Stimulated activated CD4-positive, alpha-beta T cell treated with anti-CD3 and anti-CD28 coated beads, Interleukin-4, amount 100 ng/mL, for 48 hours (primary cell): ENCODE measurements at regions not wholly inside any gene's neighbourhood (a gene's known extent, or its start where the extent isn't known, plus 50 kb on each side); places are given as distances from the start of the nearest gene placed in this dataset.
"Not testable (repeated sequence)": the region's sequence is repeated elsewhere in the genome, so short reads cannot be mapped to it uniquely, and the experiment has no call there.

Experiments
- DNase-seq, 2 donors: peaks; one replicate each; pipeline ENCODE4 v3.0.0-alpha.2; 2020; ENCODE audit warnings: low read depth in 2 of 2

DNA sequence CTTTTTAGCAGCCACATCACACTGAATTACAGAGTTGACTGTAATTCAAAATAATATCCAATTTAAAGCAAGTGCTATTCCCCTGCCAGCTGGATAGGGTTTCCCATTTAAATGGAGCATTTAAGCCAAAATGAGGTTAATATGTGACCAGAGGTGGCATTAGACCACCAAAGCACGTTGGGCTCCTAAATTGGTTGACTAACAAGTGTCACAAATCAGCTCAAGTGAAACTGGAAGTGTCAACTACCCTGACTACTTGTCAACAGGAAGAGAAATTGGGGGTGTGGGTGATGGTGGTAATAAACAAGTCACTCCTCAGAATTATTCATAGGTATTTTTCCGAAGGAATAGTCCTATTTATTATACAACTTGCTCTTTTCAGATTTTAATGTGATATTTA, 609.6 kb upstream of the TLE4 start:
- no peak for DNase-seq

DNA sequence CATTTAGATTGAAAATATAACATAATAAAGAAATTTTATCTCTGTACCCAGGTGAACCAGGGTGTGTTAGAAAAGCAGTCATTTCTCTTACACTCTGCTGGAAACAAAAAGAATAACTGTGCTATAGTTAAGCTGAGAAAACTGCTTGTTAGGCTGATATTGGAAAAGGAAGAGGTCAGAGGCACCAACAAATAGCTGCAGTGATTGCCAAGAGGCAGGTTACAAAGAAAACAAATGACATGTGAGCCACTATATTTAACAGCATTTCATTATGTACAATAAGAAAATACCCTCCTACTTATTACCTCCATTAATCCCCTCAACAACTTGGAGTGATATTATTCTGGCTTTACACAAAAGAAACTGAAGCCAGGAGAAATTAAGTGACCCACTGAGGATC, 607.9 kb upstream of the TLE4 start:
- DNase-seq = no peak

DNA sequence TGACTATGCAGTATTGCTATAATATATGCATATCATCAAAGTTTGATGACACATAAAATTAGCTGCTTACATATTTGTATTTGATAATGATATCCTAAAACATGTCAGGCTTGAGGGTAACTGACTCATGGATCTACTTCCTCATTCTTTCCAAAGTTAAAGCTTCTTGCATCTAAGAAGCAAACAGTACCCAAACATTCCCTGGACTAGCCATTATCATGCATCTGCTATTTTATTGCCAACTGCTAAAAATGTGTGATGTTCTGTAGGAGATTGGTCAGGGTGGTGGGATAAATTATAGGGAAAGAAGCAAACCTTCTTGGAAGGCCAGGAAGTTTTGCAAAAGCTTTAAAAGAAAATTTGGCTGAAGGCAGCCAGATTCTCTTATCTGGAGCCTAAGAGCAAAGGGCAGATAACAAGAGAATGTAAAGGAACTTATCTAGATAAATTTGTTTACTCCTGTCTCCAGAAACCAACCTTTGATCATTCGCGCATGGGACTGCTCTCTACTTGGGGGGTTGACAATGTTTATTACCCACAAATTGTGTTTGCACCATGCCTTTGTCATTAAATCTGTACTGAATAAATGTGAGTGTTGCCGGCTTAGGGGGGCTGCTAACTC, 604.1 kb upstream of the TLE4 start:
- DNase-seq = no peak

DNA sequence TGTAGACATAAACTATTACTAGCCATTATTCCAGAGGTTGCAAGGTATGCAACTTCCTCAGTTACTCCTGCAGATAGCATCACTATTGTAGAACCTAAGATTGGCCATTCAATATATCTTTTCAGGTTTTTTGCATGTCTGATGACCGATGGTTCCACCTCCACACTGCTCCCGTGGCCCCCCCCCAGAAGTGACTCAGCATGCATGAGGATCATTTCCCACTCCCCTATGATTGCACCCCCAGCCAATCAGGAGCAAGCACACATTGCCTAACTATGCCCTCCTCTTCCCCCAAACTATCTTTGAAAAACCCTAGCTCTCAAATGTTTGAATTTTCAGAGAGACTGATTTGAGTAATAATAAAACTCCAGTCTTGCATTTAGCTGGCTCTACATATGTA, 601.4 kb upstream of the TLE4 start:
- no peak for DNase-seq

DNA sequence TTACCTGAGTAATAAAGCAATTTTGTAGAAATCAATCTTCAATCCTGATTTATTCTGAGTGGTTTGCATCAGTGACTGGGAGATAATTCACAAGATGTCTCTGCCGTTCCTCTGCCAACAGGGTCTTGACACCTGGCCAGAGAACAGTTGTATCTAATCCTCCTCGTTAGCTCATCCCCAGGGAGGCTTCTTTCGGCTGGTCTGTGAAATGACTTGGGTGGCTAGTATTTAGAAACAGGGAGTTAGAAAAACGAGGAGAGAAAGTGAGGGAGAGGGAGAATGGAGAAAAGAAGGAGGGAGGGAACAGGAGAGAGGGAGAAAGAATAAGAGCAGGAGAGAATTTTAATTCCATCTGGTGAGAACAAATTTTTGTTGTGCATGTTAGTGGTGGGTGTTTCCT, 600.2 kb upstream of the TLE4 start:
- no peak for DNase-seq

DNA sequence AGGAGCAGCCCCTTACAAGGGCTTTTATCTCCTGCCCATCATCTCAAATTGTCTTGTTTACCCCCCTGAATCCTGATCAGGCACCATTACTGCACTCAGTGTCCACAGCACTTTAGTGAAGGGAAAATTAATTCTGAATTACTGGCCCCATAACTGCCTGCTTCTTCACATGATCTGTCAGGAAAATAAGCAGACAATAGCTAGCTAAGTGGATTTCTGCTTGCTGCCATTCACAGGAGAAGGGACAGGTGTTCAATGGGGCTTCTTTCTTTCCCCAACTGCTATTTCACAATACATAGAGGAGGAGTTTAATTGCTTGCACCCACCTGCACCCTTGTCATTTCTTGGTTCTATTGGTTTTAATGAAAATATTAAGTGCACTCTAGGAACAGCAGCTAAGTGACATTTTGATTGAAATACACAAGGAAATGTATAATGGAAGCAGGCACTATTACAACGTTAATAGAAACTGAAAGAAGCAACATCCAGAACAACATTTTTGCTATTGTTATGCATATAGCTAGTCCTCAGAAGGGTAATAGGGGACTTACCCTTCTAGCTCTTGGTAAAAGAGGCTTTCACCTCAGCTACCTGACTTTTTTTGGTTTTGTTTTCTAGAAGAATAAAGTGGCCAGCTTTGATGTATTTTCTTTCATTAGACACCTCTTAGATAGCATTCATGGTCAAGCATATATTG, 599.3 kb upstream of the TLE4 start:
- no peak for DNase-seq

DNA sequence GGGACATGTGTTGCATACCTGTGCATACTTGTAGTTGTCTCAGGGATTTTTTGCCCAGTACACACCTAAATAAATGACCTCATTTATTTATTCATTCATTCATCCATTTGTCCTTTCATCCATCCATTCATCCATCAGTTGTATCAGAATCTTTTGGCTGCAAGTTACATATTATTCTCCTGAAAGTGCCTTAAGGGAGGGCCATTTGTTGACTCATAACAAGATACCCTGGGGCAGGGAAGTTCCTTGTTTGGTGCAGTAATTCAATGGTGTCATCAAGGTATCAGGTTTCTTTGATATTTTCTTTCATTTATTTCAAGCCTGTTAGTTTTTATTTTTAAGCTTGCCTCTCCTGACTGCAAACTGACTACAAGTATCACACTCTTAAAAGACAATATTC, 597.9 kb upstream of the TLE4 start:
- no peak for DNase-seq

DNA sequence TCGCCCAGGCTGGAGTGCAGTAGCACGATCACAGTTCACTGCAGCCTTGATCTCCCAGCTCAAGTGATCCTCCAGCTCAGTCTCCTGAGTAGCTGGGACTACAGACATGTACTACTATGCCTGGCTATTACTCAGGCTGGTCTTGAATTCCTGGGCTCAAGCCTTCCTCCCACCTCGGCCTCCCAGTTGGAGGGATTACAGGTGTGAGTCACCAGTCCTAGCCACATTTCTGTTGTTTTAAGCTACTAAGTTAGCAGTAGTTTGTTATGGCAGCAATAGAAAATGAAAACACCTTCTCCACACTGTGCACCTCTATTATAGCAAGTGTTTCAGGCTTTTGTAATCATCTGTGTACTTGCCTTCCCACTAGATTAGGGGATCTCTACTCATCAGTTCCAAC, 588.9 kb upstream of the TLE4 start:
- DNase-seq = no peak

DNA sequence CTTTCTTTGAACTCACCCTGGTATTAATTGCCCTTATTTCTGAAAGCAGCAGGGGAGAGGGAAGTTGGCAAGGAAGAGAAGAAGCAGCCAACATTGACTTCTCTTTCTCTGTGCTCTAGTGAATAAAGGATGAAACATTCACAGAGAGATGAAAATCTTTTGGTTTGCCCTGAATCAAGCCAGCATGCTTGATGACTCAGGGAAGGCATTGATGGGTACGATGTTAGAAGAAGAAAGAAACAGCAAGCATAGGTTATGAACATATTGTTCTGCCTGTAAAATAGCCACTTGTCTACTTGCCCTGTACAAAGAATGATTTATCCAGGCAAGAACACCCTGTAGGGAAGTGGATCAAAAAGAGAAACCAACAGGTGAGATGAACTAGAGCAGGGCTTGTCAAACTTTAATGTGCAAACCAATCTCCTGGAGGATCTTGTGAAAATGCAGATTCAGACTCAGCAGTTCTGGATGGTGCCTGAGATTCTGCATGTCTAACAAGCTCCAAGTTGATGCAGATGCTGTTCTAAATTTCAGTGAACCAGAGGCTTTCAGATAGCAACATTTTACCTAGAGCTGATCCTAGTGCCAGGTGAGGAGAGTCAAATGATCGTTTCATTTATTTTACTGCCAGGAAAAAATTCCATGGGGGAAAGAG, 586.6 kb upstream of the TLE4 start:
- DNase-seq = no peak

DNA sequence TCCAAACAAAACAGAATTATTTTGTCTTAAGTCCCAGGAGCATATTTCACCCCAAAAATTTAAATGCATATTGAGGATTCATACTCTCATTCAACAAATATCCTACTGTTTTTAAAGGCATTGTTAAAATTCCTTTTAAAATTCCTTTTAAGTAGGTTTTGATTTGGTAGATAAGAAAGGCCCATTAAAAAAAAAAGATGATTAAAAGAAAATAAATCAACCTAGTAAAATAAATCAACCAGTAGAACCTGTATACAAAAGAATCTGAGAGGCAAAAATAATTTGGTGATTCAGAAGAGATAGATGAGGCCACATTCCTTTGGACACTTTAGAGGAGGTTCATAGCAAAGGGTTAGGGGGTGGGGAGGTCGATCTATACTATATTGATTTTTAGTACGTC, 585.3 kb upstream of the TLE4 start:
- no peak for DNase-seq

DNA sequence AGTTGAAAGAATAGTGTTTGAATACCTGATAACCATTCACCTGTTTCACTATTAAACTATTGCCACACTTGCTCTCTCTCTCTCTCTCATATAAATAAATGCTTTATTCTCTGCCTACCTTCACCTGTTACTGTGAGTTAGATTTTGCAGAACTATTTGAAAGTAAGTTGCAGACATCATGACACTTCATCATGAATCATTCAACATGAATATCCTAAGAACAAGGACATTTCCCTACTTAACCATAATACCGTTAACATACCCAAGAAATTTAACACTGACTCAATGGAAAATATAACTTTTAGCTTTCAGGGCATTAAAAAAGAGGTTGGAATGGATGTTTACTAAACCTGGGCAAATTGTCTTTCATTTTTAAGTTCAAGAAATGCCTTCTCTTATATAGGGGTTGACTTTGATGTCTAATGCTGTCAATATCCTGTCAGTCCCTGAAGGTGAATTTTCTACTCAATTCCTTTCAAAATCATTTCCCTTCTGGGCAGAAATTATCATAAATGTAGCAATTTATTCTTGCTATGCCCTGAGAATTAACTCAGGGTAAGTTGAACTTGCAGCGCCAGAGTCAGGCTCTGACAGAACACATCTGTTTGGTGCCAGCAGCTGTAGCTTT, 582.6 kb upstream of the TLE4 start:
- DNase-seq = no peak

DNA sequence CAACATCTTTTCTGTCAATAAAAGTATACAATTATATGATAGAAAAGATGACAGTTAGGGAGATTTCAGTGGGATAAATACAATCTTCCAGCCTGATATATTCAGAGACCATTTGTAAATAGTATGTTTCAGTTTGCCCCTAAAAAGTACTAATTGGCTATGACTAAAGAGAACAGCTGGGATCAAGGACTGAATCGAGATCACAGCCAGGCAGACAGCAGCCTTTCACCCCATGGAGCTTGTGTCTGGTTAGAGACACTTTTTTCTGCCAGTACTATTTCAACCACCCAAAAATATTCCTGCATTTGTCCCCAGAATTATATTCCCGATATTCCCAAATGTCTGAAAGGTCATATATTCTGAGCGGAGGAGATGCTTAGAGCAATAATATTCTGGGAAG, 577.3 kb upstream of the TLE4 start:
- DNase-seq = no peak

DNA sequence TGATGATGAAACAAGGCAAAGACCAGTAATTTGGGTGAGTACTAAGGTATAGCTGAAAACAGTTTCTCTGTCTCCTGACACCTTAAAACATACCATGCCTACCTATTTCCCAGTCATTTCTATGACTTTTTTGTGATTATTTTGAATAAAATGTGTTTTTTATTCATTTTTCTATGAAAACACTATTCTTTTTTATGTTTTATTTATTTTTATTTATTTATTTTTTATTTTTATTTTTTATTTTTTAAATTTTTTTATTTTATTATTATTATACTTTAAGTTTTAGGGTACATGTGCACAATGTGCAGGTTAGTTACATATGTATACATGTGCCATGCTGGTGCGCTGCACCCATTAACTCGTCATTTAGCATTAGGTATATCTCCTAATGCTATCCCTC, 576.8 kb upstream of the TLE4 start:
- DNase-seq = not testable (repeated sequence)

DNA sequence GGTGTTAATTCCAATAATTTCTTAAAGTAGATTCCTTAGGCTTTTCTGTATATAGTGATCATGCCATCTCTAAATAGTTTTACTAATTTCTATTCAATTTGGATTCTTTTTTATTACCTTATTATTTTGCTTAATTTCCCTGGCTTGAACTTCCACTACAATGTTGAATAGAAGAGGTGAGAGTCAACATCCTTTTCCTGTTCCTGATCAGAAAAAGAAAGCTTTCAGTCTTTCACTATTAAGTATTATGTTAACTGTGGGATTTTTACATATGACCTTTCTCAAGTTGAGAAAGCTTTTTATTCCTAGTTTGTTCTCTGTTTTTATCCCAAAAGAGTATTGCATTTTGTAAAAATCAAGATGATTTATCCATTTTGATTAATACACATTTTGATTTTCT, 574.5 kb upstream of the TLE4 start:
- DNase-seq = no peak

DNA sequence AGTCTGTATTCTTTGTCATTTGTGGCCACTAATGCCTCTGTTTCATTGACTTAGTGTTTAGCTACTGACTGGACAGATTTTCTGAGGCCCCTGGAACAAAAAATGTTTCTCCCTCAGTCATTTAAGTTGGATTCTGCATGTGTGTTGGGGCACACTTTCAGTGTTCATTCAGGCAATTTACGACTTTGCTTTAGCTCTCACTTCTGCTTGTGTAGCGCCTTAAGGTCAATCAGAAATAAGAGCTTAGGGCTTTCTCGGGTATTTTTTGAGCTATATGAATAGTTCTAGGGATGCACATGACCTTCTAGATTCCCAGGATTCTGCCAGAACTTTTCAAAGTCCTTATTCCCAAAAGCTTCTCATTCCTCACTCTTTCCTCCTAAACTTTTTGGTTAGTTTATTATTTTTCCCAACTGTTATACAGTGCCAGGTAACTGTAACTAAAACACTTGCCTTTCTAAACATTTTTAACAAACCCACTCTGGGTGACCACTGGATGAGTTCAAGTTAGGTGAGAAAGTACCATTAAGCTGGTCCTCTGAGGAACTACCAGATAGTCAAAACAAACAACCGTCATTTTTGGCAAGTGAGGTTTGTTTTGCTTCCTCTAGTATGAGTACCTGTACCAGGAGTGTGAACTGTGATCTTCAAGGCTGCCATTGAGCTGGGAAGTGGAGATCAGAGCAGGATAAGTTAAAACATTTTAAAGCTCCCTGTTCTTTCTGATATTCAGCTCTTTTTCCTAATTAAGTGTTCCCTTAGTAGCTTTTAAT, 571.3 kb upstream of the TLE4 start:
- DNase-seq = no peak

DNA sequence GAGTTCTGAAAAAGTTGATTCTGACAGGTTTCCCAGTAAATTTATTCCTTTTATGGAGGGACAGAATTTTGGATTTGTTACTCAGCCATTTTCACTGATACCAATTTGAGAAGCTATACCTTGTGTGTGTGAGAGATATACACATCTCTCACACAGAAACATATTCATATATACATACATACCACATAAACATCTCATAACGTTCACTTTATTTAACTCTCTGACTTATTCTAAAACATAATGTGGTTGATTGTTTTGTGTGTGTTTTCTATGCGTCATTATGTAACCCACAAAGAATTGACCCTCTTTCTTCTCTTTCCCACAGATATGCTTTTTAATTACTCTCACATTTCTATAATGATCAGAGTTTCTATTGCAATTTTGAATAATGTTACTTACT, 570.8 kb upstream of the TLE4 start:
- DNase-seq = no peak

DNA sequence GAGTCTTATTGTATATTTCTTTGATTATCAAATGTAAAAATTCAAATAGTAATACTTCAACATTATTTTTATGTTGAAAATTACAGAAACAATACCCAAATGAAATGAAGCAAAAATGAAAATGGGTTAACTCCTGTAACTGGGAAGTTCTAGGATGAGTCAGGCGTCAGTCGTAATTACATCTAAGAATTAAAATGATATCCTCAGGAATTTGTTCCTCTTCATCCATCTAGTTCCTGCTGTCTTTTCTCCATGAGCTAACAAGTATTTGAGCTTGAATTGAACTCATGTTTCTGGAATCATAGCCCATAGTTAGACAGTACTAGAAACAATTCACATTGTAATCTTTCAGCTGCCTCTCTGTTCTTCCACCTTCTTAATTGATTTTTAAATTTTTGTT, 568.3 kb upstream of the TLE4 start:
- DNase-seq = no peak

DNA sequence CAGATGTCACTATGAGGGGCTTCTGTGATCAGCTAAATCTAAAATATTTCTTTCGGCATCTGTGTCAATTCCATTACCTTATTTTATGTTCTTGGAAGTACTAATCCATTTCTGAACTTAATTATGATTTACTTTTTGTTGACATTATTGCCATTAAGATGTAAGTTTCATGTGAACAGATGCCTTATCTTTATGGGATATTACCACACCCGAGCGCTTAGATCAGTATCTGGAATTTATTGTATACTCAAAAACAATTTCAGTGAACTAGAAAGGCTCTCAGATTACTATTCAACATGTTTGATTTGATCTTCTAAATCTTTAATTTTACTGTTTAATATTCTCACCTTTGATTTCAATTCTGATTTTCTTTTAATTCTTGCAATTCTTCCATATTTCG, 567.7 kb upstream of the TLE4 start:
- no peak for DNase-seq

DNA sequence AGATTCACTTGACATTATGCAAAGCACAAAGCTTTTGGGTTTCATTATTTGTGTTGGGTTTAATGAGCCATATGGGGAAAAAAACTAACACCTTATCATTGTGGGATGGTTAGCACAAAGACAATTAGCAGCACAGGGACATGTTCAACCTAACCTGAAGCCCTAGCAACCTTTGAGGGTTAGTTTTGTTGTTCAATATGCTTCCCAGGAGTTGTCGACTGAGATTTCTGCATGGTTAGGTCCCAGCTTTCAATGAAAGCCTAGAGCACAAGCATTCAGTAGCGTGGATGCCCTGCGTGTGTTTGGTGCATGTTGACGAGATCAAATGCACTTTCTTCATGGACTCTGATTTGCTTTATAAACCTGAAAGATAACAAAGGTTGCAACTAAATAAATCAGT, 565.2 kb upstream of the TLE4 start:
- DNase-seq = no peak

DNA sequence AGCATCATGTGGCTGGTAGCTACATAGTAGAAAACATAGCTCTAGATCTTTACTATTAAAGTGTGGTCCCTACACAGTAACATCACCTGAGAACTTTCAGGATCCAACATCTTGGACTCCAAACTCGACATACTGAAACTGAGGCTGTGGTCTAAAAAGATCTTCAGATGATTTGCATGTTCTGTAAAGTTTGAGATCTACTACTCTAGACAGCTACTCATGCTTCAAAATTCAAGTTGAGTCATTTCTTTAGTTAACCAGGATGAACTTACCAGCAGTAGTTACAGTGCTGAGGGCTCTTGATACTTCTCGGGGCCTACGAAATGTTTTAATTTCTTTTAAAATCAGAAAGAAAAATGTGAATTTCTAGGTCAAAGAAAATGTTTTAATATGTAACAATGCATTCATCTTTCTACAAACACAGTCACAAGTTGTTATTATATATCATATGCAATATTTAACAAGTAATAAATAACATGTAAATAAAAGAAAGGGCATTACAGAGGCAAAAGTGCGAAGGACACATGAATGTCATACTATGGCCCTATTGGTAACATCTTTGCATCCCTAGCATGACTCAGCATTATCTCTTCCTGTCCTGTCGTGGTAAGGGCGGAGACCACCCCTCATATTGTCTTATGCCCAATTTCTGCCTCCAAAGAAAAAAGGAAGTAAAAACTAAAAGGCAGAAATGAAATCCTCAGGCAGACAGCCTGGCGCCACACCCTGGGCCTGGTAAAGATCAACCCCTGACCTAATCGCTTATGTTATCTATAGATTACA, 563.9 kb upstream of the TLE4 start:
- DNase-seq = no peak

DNA sequence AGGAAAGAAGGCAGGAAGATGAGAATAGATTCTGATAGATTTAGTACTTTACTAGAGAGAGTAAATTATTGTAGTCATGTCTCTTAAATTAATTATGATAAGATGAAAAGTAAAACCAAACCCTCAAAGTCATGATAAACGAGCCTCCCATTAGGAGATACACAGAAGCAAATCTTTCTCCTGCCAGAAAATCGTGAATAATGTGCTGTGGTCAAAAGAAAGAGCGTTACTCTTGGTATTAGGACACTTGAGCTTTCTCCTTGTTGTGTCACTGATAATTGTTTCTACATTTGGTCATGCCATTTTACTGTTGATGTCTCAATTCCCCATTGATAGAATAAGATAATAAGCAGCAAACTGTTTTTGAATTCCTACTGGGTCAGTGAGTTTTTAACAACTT, 562.8 kb upstream of the TLE4 start:
- DNase-seq = no peak

DNA sequence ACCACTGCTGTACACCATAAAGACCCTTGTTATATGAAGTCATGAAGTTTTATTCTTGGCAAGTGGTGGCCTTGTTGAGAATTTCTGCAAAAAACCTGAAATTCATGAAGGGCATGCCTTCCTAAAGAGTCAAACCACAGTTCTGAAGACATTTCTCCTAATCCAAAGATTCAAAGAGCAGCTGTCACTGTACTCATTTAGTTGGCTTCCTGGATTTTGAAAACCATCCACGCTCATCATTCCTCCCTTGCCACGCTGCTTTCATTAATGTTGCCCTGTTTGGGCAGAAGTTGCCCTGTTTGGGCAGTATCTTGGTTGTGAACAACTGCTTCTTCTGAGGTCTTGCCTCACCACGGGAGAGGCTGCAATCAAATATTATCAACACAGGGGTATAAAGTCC, 560.3 kb upstream of the TLE4 start:
- DNase-seq = no peak
